ENCODE measurements at regions not wholly inside any gene's neighbourhood (a gene's known extent, or its start where the extent isn't known, plus 50 kb on each side); places are given as distances from the start of the nearest gene placed in this dataset.
"Not testable (repeated sequence)": the region's sequence is repeated elsewhere in the genome, so short reads cannot be mapped to it uniquely, and the experiment has no call there.

DNA sequence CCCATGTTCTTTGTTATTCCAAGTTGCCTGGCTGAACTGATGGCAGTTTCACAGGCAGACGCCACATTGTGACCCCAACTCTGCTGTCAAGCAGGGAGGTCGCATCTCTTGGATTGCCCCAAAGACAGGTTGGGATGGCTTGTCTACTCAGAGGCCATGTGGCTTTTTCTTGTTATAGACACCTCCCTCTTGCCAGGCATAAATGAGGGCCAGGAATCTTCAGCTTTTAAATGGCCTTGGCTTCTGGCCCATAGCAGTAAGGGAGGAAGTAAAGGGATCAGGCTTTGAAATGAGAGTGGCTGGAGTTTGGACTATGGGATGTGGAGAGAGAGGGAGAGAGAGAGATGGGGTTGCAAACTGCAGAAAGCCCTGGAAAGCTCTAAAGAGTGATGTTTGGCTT is 215.0 kb downstream of the TBX5 start:
- H3K27me3 Mint-ChIP-seq: peaks cover 19% of the 10 kb centered on the region
- no peak for ATAC-seq
- no peaks in the 10 kb centered on the region for H3K4me1 Mint-ChIP-seq
- H3K27ac Mint-ChIP-seq: no peak overlapping the region
- peaks cover 0 to 8% of the 10 kb centered on the region in 2 donors for H3K9me3 Mint-ChIP-seq
- no peak overlapping the region for H3K4me3 Mint-ChIP-seq
- DNase-seq: no peak

DNA sequence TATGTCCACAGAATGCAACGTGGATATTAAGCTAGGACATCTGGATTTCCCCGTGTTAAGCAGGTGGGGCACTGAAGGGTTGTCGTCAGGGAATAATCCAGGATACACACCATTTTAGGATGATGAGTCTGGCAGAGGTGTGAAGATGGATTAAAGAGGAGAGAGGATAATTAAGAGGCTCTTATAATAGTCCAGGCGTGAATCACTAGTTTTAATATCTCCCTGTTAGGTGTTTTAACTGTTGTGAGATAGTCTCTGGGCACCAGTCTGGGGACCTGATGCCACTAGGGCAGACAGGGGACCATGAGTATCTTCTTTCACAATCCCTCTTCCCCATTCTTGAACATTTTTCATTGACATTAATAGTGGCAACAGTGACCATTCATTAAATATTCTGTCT is 216.7 kb downstream of the TBX5 start:
- no peak for DNase-seq
- H3K9me3 Mint-ChIP-seq: peaks cover 0 to 8% of the 10 kb centered on the region in 2 donors
- H3K27me3 Mint-ChIP-seq: peaks cover 23% of the 10 kb centered on the region
- H3K27ac Mint-ChIP-seq: no peak overlapping the region
- no peak overlapping the region for H3K4me3 Mint-ChIP-seq
- no peak for ATAC-seq
- no peaks in the 10 kb centered on the region for H3K4me1 Mint-ChIP-seq

DNA sequence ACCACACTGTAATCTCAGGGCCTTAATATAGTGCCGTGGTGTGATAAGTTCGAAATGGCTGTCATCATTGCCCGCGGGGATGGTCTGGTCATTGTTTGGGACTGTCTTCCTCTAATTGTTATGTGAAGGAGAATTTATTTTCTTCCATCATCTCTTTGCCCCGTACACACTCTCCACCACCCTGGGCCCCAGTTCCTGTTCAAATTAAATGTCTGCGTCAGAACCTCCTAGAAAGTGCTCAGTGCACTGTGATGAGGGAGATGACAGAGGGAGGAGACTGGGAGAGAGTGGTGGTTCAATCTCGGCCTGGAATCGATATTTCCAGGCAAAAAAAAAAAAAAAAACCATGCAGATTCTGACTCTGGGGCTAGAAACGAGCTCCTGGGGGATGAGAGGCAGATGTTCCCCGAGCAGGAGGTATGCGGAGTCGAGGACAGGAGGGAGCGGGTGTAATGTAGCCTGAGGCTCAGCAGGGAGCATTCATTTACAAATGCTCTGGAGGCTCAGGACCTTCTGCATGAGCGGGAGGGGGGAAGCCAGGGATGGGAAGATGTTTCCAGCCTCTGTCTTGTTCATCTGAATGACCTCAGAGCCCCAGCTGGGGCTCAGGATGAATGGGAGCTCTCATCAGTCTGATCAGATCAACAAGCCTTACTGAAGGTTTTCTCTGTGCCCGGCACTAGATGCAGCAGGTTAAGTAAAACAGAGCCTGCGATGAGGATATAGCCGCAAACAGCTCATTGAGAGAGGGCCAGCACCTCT is 219.5 kb downstream of the TBX5 start:
- no peak for ATAC-seq
- no peaks in the 10 kb centered on the region for H3K4me1 Mint-ChIP-seq
- H3K27ac Mint-ChIP-seq: no peak overlapping the region
- DNase-seq: no peak
- H3K27me3 Mint-ChIP-seq: peaks cover 18% of the 10 kb centered on the region
- H3K4me3 Mint-ChIP-seq: no peak overlapping the region
- H3K9me3 Mint-ChIP-seq: peaks cover 0 to 8% of the 10 kb centered on the region in 2 donors

DNA sequence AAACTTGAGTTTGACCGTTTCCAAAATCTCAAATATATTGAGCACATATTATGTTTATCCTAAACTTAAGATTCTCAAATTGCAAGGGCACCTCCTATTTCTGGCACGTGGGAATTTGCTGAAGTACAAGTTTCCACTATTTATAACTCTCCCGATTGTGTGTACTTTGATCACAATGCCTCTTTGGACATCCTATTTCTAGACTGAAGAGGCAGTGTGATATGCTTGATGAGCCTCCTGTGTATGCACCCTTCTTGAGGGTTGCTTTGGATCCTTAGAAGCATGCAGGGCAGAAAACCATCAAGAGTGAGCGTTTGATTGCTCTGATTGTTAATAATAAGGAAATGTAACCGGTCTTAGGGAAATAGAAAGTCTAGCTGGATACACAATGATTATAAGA is 218.9 kb upstream of the RBM19 start:
- no peak for ATAC-seq
- Mint-ChIP-seq H3K4me1 (no peaks in the 10 kb centered on the region), H3K27ac (no peak overlapping the region), H3K9me3 (peaks cover 0 to 8% of the 10 kb centered on the region in 2 donors), H3K4me3 (no peak overlapping the region), H3K27me3 (peaks cover 18% of the 10 kb centered on the region)
- DNase-seq: no peak

DNA sequence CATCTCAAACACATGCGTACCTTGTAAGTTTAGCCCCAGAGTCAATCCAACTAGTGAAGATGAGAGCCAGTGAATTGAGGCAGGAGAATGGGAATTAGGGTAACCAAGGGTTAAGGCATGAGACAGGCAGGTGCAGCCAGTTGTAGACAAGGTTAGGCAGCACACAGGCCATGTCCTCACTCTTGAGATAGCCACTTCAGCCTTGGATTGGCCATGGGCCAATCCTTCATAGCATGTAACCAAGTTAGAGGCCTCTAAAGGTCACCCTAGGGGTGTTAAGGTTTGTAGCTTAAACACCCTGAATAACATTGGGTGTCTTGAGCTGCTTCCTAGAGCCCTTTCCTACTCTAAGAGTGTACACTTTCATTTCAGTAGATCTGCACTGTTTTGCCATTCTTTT is 208.2 kb upstream of the RBM19 start:
- no peaks in the 10 kb centered on the region for H3K9me3 Mint-ChIP-seq
- ATAC-seq: no peak
- no peak overlapping the region for H3K27ac Mint-ChIP-seq
- H3K4me3 Mint-ChIP-seq: no peak overlapping the region
- H3K4me1 Mint-ChIP-seq: no peaks in the 10 kb centered on the region
- no peak for DNase-seq
- H3K27me3 Mint-ChIP-seq: no peaks in the 10 kb centered on the region

DNA sequence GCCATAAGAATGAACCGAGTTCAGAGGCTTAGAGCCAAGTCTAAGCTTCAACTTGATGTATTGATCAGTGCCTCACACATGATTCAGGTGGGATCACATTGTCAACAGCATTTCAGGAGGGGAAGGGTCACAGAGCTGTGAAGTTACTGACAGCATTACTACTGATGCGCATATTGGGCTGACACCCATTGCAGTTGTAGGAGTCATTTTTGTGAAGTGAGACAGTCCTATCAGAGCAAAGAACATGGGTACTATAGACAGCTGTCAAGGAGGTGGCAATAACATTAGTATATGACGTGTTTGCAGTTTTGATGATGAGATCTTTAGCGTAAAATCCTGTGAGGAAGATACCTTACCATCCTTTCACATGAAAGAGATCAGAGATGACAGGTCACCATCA is 206.0 kb upstream of the RBM19 start:
- Mint-ChIP-seq H3K27ac (no peak overlapping the region), H3K9me3 (no peaks in the 10 kb centered on the region), H3K4me1 (no peaks in the 10 kb centered on the region), H3K4me3 (no peak overlapping the region), H3K27me3 (no peaks in the 10 kb centered on the region)
- ATAC-seq (no peak), DNase-seq (no peak)

DNA sequence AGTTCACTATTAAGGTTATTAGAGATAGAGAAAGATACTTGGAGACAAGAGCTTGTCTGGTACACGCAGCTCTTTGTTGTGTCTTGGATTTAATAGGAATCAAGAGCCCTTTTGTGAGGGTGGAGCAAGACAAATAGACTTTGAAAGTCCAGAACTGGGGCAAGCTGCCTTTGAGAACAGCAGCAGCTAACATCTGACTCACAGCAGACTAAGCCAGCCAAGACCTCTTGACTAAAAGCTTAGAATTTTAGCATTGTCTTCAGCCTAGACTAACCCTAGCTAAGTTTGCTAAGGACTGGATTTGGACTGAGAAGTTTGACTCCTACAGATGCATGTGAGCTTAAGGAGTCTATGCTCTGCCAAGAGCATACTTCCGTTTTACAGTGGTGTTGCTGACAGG is 201.9 kb upstream of the RBM19 start:
- Mint-ChIP-seq H3K27me3 (peaks cover 8% of the 10 kb centered on the region), H3K27ac (no peak overlapping the region), H3K4me3 (no peak overlapping the region), H3K9me3 (no peaks in the 10 kb centered on the region), H3K4me1 (no peaks in the 10 kb centered on the region)
- ATAC-seq: no peak
- DNase-seq: no peak

DNA sequence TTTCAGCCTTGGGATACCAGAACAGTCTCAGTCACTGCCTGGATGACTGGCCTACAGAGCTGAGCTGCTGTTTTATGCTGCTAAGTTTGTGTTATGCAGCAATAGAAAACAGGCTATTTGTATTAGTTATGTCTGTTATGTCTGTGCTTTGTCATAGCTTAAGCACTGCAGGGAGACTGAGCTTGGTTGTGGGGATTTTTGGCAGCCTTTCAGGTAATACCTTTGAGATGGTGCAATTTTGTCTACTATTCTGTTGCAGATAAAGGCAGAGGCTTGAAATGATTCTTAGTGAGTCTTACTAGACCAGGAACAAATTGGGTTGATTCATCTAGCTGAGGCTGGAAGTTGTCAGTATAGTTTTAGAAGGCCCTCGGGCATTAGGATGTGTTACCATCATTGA is 201.3 kb upstream of the RBM19 start:
- no peak for DNase-seq
- no peak for ATAC-seq
- no peaks in the 10 kb centered on the region for H3K9me3 Mint-ChIP-seq
- H3K27me3 Mint-ChIP-seq: peaks cover 8% of the 10 kb centered on the region
- no peak overlapping the region for H3K4me3 Mint-ChIP-seq
- H3K27ac Mint-ChIP-seq: no peak overlapping the region
- no peaks in the 10 kb centered on the region for H3K4me1 Mint-ChIP-seq

DNA sequence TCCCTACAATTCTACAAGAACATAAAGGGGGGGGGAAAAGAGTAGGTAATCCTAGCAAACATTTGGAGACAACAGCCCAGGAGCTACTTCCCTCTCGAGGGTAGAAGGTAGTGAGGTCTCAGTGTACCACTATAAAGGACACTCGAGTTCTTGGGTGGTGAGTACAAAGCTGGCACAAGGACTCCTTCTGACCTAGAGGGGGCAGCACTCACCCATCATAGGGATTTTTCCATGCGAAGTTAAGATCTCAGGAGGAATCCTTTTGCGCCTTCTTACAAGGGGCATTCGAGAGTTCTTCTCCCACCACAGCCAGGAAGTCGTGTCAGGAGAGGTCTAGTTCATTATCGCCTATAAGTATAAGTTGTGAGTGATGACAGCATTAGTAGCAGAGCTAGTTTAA is 200.2 kb upstream of the RBM19 start:
- Mint-ChIP-seq H3K27me3 (peaks cover 8% of the 10 kb centered on the region), H3K4me1 (no peaks in the 10 kb centered on the region), H3K9me3 (no peaks in the 10 kb centered on the region), H3K27ac (peak overlapping the region in 1 of 2 donors; percentile 71), H3K4me3 (no peak overlapping the region)
- ATAC-seq (no peak), DNase-seq (no peak)

DNA sequence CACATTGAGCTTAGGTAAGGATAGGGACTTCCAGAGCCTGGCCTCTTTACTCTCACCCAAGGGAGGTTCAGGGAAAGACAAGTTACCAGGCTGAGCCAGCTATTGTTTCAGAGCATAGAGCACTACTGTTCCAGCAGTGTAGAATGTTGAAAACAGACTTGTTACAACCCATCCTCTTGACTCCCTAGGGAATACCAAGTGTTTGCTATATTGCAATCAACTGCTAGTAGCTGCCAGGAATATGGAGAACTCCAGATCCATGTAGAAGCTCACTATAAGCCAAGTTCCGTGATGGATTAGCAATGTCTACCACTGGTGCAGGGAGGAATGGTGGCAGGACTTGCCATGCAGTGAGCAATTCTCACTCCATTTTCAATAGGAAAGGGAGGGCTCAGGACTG is 199.8 kb upstream of the RBM19 start:
- H3K4me1 Mint-ChIP-seq: no peaks in the 10 kb centered on the region
- DNase-seq (no peak), ATAC-seq (no peak)
- H3K9me3 Mint-ChIP-seq: no peaks in the 10 kb centered on the region
- no peak overlapping the region for H3K4me3 Mint-ChIP-seq
- H3K27ac Mint-ChIP-seq: peak overlapping the region in 1 of 2 donors; percentile 71
- H3K27me3 Mint-ChIP-seq: peaks cover 8% of the 10 kb centered on the region

DNA sequence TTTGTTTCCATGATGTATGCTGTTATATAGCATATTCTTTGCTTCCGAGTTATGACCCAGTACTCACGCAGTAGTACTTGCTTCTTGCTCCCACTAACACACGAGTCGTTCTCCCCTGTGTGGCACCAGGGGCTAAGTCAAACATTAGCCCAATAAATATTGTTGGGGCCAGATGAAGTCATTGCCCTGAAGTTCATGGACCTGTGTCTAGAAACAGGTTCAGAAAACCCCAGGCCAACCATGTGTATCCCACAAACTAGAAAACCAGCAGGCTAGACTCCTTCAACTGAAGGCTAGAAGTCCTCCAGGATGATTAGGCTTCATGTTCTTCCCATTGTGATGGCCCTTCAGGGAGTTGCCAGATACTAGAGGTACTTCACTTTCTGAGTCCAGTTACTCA is 198.2 kb upstream of the RBM19 start:
- ATAC-seq (no peak), DNase-seq (no peak)
- H3K27ac Mint-ChIP-seq: no peak overlapping the region
- no peak overlapping the region for H3K4me3 Mint-ChIP-seq
- no peaks in the 10 kb centered on the region for H3K9me3 Mint-ChIP-seq
- H3K4me1 Mint-ChIP-seq: no peaks in the 10 kb centered on the region
- H3K27me3 Mint-ChIP-seq: peaks cover 8% of the 10 kb centered on the region

DNA sequence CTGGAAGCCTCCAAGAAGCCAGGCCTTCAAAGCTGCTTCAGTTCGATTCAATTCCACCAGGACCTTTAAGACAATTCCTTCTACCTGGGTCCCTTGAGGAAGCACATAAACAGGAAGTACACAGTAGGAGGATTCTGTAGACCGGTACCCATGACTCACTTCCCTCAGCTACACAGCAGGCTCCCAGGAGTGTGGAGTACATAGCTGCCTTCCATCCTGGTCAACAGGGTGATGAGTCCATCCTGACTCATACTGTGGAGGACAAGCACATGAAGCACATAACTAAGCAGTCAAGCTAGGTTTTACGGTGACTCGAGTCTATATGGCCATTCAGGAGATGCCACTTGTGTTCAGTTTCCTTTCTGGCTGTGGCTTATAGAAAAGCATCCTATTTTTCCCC is 197.6 kb upstream of the RBM19 start:
- Mint-ChIP-seq H3K27me3 (peaks cover 8% of the 10 kb centered on the region), H3K4me3 (no peak overlapping the region), H3K4me1 (no peaks in the 10 kb centered on the region), H3K9me3 (no peaks in the 10 kb centered on the region), H3K27ac (no peak overlapping the region)
- DNase-seq (no peak), ATAC-seq (no peak)

DNA sequence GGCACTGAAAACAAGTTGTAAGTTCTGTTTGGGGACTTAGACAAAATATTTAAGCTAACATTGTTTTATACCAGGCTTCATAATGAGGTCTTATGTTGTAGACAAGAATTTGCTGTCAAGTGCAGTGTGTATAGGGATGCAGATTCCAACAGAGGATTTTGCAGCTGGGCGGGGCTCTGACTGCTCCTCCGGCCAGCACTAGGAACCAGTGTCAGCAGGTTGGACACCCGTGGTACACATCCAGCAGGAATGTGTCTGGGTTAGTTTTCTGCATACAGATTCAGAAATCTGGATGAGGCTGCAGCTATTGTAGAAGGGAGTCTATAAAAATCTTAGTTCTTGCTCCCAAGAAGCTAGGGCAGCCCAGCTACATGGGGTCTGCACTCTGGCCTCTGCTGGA is 194.3 kb upstream of the RBM19 start:
- H3K9me3 Mint-ChIP-seq: no peaks in the 10 kb centered on the region
- no peaks in the 10 kb centered on the region for H3K4me1 Mint-ChIP-seq
- DNase-seq (no peak), ATAC-seq (no peak)
- peaks cover 8% of the 10 kb centered on the region for H3K27me3 Mint-ChIP-seq
- H3K4me3 Mint-ChIP-seq: no peak overlapping the region
- no peak overlapping the region for H3K27ac Mint-ChIP-seq

DNA sequence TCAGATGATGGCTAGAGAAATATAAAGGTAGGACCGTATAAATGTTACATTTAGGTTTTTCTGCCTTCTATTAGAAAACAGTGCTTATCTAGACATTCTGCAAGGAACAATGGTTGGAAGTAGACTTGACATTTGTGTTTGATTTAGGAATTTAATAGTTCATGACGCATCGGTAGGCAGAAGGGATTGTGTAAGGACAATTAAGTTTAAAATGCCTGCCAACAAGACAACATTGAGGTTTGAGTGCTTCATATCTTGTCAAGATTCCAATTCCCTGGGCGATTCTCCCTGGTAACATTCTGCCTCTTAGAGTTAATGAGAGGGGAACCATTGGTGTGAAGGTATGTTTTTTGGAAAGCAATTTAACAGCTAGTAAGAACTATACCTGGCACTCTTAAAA is 186.8 kb upstream of the RBM19 start:
- H3K27ac Mint-ChIP-seq: no peak overlapping the region
- H3K4me1 Mint-ChIP-seq: no peaks in the 10 kb centered on the region
- no peaks in the 10 kb centered on the region for H3K27me3 Mint-ChIP-seq
- DNase-seq: no peak
- no peak overlapping the region for H3K4me3 Mint-ChIP-seq
- ATAC-seq: no peak
- no peaks in the 10 kb centered on the region for H3K9me3 Mint-ChIP-seq

DNA sequence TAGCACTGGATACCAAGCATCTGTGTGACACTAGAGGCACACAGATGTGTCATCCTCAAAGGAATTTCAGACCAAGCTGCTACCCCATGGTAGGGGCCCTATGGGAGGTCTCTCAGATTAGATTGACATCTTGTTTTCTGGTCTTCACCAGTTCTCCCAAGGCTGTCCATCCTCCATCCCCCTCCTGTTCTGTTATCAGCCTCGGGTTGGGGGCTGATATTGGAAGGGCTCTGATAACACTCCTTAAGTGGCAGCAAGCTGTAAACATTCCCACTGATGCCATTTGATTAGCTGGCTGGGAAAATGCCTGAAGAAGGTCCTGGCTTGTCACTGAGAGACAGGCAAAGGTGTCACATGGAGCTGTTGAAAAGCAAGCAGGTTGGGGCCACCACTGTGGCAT is 185.9 kb upstream of the RBM19 start:
- Mint-ChIP-seq H3K9me3 (no peaks in the 10 kb centered on the region), H3K27me3 (no peaks in the 10 kb centered on the region), H3K4me3 (no peak overlapping the region), H3K27ac (no peak overlapping the region), H3K4me1 (no peaks in the 10 kb centered on the region)
- ATAC-seq (no peak), DNase-seq (no peak)

DNA sequence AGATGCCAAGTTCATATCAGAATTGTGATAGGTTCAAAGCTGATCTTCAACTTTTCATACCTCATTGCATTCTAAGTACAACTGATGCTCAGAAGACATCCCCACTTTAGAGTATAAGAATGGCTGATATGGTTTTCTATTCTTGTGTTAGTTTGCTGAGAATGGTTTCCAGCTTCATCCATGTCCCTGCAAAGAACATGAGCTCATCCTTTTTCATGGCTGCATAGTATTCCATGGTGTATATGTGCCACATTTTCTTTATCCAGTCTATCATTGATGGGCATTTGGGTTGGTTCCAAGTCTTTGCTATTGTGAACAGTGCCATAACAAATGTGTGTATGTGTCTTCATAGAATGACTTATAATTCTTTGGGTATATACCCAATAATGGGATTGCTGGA is 184.5 kb upstream of the RBM19 start:
- not testable (repeated sequence) for DNase-seq, H3K27me3 Mint-ChIP-seq, ATAC-seq, H3K4me3 Mint-ChIP-seq, H3K9me3 Mint-ChIP-seq, H3K27ac Mint-ChIP-seq, H3K4me1 Mint-ChIP-seq

DNA sequence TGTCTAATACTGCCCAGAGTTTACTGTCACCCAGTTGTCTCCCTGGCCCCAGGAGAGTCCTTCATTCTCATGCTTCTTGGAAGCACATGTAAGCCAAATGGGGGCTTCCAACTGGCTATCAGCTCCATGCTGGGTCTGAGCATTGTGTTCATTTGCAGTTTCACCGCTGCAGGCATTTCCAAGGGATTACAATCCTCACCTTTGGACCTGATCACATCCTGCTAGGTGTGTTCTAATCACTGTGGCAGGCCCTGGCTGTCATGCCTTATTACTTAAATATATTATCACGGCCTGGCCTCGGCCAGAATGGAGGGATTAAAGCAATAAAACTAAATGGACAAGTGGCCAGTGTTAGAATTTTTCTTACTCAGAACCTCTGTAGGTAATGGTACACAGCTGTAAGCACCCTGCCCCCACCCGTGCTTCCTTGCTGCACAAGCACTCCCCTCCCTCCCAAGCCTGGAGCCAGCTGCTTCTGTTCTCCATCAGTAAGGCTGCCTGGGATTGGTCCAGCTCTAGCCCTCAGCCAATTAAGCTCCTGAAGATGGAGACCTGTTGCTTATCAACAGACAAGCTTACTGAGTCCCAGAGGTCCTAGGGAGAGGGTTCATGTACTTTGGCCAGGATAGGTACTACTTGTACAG is 175.9 kb upstream of the RBM19 start:
- Mint-ChIP-seq H3K27me3 (no peaks in the 10 kb centered on the region), H3K4me3 (no peak overlapping the region), H3K4me1 (no peaks in the 10 kb centered on the region), H3K27ac (no peak overlapping the region), H3K9me3 (peaks cover 0 to 5% of the 10 kb centered on the region in 2 donors)
- DNase-seq (no peak), ATAC-seq (no peak)
